ENCODE measurements at regions not wholly inside any gene's neighbourhood (a gene's known extent, or its start where the extent isn't known, plus 50 kb on each side); places are given as distances from the start of the nearest gene placed in this dataset.

DNA sequence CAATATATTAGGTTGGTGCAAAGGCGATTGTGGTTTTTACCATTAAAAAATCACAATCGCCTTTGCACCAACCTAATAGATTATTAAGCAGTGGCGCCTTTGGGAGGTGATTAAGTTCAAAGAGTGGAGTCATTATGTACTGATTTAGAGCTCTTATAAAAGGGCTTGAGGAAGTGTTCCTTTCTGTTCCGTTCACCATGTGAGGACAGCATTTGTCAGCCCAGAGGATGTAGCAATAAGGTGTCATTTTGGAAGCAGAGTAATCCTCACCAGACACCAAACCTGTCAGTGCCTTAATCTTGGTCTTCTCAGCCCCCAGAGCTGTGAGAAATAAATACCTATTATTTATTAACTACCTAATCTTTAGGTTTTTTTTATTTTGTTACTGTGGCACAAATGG is 542.1 kb upstream of the MAN1A1 start:
- TF ChIP-seq EZH2 (IDR thresholded peaks at IDR 0.05; ENCODE audit: low read depth, unreplicated experiment) (no peak), STAT1 (IDR thresholded peaks at IDR 0.05; ENCODE audit: unreplicated experiment) (no peak), JUNB (IDR thresholded peaks at IDR 0.05; ENCODE audit: unreplicated experiment) (no peak), NANOG (IDR thresholded peaks at IDR 0.05; ENCODE audit: borderline replicate concordance) (no peak), POLR2AphosphoS5 (IDR thresholded peaks at IDR 0.05; ENCODE audit: low read depth) (no peak), CREB1 (CRISPR knock-in tag; IDR thresholded peaks at IDR 0.05; ENCODE audit: low read depth) (no peak), EZH2phosphoT487 (IDR thresholded peaks at IDR 0.05; ENCODE audit: unreplicated experiment) (no peak)
- TF ChIP-seq, protein P1, sequence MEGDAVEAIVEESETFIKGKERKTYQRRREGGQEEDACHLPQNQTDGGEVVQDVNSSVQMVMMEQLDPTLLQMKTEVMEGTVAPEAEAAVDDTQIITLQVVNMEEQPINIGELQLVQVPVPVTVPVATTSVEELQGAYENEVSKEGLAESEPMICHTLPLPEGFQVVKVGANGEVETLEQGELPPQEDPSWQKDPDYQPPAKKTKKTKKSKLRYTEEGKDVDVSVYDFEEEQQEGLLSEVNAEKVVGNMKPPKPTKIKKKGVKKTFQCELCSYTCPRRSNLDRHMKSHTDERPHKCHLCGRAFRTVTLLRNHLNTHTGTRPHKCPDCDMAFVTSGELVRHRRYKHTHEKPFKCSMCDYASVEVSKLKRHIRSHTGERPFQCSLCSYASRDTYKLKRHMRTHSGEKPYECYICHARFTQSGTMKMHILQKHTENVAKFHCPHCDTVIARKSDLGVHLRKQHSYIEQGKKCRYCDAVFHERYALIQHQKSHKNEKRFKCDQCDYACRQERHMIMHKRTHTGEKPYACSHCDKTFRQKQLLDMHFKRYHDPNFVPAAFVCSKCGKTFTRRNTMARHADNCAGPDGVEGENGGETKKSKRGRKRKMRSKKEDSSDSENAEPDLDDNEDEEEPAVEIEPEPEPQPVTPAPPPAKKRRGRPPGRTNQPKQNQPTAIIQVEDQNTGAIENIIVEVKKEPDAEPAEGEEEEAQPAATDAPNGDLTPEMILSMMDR (conservative IDR thresholded peaks at IDR 0.05; ENCODE audit: low read depth in 2 of 2), result no peak
- TF ChIP-seq, protein P2, sequence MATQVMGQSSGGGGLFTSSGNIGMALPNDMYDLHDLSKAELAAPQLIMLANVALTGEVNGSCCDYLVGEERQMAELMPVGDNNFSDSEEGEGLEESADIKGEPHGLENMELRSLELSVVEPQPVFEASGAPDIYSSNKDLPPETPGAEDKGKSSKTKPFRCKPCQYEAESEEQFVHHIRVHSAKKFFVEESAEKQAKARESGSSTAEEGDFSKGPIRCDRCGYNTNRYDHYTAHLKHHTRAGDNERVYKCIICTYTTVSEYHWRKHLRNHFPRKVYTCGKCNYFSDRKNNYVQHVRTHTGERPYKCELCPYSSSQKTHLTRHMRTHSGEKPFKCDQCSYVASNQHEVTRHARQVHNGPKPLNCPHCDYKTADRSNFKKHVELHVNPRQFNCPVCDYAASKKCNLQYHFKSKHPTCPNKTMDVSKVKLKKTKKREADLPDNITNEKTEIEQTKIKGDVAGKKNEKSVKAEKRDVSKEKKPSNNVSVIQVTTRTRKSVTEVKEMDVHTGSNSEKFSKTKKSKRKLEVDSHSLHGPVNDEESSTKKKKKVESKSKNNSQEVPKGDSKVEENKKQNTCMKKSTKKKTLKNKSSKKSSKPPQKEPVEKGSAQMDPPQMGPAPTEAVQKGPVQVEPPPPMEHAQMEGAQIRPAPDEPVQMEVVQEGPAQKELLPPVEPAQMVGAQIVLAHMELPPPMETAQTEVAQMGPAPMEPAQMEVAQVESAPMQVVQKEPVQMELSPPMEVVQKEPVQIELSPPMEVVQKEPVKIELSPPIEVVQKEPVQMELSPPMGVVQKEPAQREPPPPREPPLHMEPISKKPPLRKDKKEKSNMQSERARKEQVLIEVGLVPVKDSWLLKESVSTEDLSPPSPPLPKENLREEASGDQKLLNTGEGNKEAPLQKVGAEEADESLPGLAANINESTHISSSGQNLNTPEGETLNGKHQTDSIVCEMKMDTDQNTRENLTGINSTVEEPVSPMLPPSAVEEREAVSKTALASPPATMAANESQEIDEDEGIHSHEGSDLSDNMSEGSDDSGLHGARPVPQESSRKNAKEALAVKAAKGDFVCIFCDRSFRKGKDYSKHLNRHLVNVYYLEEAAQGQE (IDR thresholded peaks at IDR 0.05; ENCODE audit: unreplicated experiment), result no peak
